ENCODE measurements at regions not wholly inside any gene's neighbourhood (a gene's known extent, or its start where the extent isn't known, plus 50 kb on each side); places are given as distances from the start of the nearest gene placed in this dataset.
"Not testable (repeated sequence)": the region's sequence is repeated elsewhere in the genome, so short reads cannot be mapped to it uniquely, and the experiment has no call there.

GRCh38 chr7:87007038-87007437, 52.4 kb downstream of the ELAPOR2 start:
- no peak for TF ChIP-seq POLR2A (IDR thresholded peaks at IDR 0.05; ENCODE audit: low read depth, low read length)
- no peak for FAIRE-seq
- DNase-seq (ENCODE audit: insufficient read length, low spot score), result no peak

GRCh38 chr7:87004956-87005355, 54.5 kb downstream of the ELAPOR2 start:
- DNase-seq (ENCODE audit: insufficient read length, low spot score) (no peak), FAIRE-seq (no peak)
- no peak for TF ChIP-seq POLR2A (IDR thresholded peaks at IDR 0.05; ENCODE audit: low read depth, low read length)

GRCh38 chr7:87003872-87004798, 55.3 kb downstream of the ELAPOR2 start:
- FAIRE-seq (no peak), DNase-seq (ENCODE audit: insufficient read length, low spot score) (no peak)
- TF ChIP-seq POLR2A (IDR thresholded peaks at IDR 0.05; ENCODE audit: low read depth, low read length), result no peak

- TF ChIP-seq POLR2A (IDR thresholded peaks at IDR 0.05; ENCODE audit: low read depth, low read length), result no peak
- FAIRE-seq (no peak), DNase-seq (ENCODE audit: insufficient read length, low spot score) (no peak)
Observed at GRCh38 chr7:87001214-87001613, 58.2 kb downstream of the ELAPOR2 start.

GRCh38 chr7:87000344-87000743, 59.1 kb downstream of the ELAPOR2 start:
- TF ChIP-seq POLR2A (IDR thresholded peaks at IDR 0.05; ENCODE audit: low read depth, low read length), result no peak
- no peak for FAIRE-seq
- no peak for DNase-seq (ENCODE audit: insufficient read length, low spot score)

GRCh38 chr7:86999750-87000149, 59.7 kb downstream of the ELAPOR2 start:
- DNase-seq (ENCODE audit: insufficient read length, low spot score), result no peak
- TF ChIP-seq POLR2A (IDR thresholded peaks at IDR 0.05; ENCODE audit: low read depth, low read length), result no peak
- FAIRE-seq, result no peak

- no peak for FAIRE-seq
- DNase-seq (ENCODE audit: insufficient read length, low spot score), result no peak
- TF ChIP-seq POLR2A (IDR thresholded peaks at IDR 0.05; ENCODE audit: low read depth, low read length), result no peak
Observed at GRCh38 chr7:86995814-86996213, 63.6 kb downstream of the ELAPOR2 start.

GRCh38 chr7:86995052-86995725, 64.3 kb downstream of the ELAPOR2 start:
- no peak for FAIRE-seq
- no peak for DNase-seq (ENCODE audit: insufficient read length, low spot score)
- no peak for TF ChIP-seq POLR2A (IDR thresholded peaks at IDR 0.05; ENCODE audit: low read depth, low read length)

GRCh38 chr7:86991771-86992191, 67.7 kb downstream of the ELAPOR2 start:
- FAIRE-seq (no peak), DNase-seq (ENCODE audit: insufficient read length, low spot score) (no peak)
- no peak for TF ChIP-seq POLR2A (IDR thresholded peaks at IDR 0.05; ENCODE audit: low read depth, low read length)

- no peak for TF ChIP-seq POLR2A (IDR thresholded peaks at IDR 0.05; ENCODE audit: low read depth, low read length)
- FAIRE-seq (no peak), DNase-seq (ENCODE audit: insufficient read length, low spot score) (no peak)
Observed at GRCh38 chr7:86991093-86991769, 68.2 kb downstream of the ELAPOR2 start.

GRCh38 chr7:86989407-86989806, 70.0 kb downstream of the ELAPOR2 start:
- DNase-seq (ENCODE audit: insufficient read length, low spot score) (no peak), FAIRE-seq (no peak)
- TF ChIP-seq POLR2A (IDR thresholded peaks at IDR 0.05; ENCODE audit: low read depth, low read length), result no peak

GRCh38 chr7:86987834-86988233, 71.6 kb downstream of the ELAPOR2 start:
- not testable (repeated sequence) for DNase-seq (ENCODE audit: insufficient read length, low spot score); FAIRE-seq

GRCh38 chr7:86987358-86987757, 72.1 kb downstream of the ELAPOR2 start:
- not testable (repeated sequence) for DNase-seq (ENCODE audit: insufficient read length, low spot score); FAIRE-seq

- not testable (repeated sequence) for FAIRE-seq; DNase-seq (ENCODE audit: insufficient read length, low spot score)
Observed at GRCh38 chr7:86985342-86985741, 74.1 kb downstream of the ELAPOR2 start.

- DNase-seq (ENCODE audit: insufficient read length, low spot score); FAIRE-seq: not testable (repeated sequence)
Observed at GRCh38 chr7:86983654-86984053, 75.8 kb downstream of the ELAPOR2 start.

- DNase-seq (ENCODE audit: insufficient read length, low spot score); FAIRE-seq: not testable (repeated sequence)
Observed at GRCh38 chr7:86981937-86982336, 77.5 kb downstream of the ELAPOR2 start.

Data from H54 (cell line).